ENCODE measurements at regions not wholly inside any gene's neighbourhood (a gene's known extent, or its start where the extent isn't known, plus 50 kb on each side); places are given as distances from the start of the nearest gene placed in this dataset.

DNA sequence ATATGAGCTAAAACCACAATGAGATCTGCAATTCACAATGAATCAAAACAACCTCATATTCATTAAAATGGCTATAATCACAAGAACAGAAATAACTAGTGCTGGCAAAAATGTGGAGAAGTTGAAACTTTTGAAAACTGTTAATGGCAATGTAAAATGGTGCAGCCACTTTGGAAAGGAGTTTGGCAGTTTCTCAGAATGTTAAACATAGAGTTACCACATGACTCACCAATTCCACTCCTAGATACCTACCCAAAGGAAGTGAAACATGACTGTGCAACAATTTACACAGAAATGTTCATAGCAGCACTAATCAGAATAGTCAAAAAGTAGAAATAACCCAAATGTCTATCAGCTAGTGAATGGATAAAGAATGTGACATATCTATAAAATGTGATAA lies 862.2 kb downstream of the DTWD2 start:
- TF ChIP-seq, protein P1, sequence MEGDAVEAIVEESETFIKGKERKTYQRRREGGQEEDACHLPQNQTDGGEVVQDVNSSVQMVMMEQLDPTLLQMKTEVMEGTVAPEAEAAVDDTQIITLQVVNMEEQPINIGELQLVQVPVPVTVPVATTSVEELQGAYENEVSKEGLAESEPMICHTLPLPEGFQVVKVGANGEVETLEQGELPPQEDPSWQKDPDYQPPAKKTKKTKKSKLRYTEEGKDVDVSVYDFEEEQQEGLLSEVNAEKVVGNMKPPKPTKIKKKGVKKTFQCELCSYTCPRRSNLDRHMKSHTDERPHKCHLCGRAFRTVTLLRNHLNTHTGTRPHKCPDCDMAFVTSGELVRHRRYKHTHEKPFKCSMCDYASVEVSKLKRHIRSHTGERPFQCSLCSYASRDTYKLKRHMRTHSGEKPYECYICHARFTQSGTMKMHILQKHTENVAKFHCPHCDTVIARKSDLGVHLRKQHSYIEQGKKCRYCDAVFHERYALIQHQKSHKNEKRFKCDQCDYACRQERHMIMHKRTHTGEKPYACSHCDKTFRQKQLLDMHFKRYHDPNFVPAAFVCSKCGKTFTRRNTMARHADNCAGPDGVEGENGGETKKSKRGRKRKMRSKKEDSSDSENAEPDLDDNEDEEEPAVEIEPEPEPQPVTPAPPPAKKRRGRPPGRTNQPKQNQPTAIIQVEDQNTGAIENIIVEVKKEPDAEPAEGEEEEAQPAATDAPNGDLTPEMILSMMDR (IDR thresholded peaks at IDR 0.05; ENCODE audit: low read depth, low read length), result no peak
- TF ChIP-seq EZH2phosphoT487 (IDR thresholded peaks at IDR 0.05; ENCODE audit: low read depth), result no peak

All from OCI-LY3 (cell line).